Fibroblast of skin of left quadriceps (primary cell): ENCODE measurements at regions not wholly inside any gene's neighbourhood (a gene's known extent, or its start where the extent isn't known, plus 50 kb on each side); places are given as distances from the start of the nearest gene placed in this dataset.
"Not testable (repeated sequence)": the region's sequence is repeated elsewhere in the genome, so short reads cannot be mapped to it uniquely, and the experiment has no call there.

Source experiments
- DNase-seq, 2 experiments: peaks; one replicate each; pipeline ENCODE4 v3.0.0-alpha.2; 2013; ENCODE audit warnings: low read depth in 2 of 2

DNA sequence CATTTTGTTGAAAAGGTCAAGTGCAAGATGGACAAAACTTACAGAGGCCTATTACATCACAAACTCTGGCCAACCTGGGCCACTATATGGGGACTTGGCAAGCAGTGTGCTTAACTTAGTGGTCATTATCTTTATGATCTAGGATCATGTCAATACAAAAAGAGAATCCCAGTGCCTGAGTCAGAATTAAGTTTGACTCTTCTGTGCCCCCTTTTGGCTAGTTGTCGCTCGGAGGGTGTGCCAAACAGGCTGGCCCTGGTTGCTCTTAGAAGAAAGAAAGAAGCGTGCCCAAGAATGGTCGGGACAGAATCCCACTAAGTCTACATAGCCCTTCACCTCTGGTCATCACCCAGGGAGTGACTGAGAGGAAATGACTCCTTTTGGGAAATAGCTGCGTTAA lies 100.1 kb downstream of the EIF4E start:
- no peak for DNase-seq

DNA sequence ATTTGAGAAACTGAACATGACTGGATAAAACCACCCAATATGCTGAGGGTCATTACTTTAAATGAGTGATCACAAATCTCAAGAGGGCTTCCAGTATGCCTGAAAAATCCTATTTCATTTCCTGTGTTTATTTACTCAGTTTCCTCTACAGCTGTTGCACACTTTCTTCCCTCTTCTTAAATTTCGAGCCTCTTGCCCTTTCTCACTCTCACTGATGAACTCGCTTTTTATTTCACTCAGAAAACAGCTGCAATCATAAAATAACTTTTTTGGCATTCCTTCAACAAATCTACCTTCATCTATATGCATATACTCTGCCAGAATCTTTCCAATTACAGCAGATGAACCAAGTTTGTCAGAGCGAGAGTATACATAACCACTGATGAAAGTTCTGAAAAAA lies 101.3 kb downstream of the EIF4E start:
- no peak for DNase-seq

DNA sequence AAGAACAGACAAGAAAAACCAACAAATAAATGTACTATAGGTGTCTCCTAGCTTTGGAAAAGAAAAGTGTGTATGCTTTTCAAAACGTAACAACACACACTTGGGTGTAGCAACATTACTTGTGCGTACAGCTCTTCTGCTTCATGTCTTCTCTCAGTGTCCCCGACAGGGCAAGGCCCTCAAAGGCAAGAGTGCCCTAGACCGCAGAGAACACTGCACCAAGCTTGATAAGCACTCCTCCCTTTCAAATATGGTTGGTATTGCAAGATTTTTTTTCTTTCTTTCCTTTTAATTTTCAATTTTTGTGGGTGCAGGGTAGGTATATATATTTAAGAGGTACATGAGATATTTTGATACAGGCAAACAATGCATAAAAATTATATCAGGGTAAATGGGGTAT lies 106.8 kb downstream of the EIF4E start:
- DNase-seq, result no peak

DNA sequence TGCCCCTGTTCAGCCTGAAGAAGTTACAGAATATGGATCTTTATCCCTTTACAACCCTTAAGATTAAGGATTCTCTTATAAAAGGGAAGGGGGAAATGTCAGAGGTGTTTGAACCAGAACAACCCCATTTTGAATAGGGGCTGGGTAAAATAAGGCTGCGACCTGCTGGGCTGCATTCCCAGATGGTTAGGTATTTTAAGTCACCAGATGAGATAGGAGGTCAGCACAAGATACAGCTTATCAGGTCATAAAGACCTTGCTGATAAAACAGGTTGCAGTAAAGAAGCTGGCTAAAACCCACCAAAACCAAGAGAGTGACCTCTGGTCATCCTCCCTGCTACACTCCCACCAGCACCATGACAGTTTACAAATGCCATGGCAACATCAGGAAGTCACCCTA lies 110.8 kb downstream of the EIF4E start:
- not testable (repeated sequence) for DNase-seq

DNA sequence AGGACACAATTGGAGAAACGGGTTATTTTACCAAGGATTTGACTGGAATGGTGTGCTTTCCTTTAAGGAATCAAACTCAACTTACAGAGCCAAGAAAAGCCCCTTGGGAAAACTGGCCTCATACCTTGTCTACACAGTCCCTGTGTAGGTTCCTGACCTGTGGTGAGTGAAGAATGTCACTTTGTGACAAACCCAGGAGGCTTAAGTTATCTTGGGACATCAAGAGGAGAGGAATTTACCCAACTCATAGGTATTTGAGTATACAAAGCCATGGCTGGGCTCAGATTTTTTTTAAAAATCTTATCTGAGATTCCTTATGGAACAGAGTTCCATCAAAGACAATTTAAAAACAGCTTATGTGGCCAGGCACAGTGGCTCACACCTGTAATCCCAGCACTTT lies 112.1 kb downstream of the EIF4E start:
- DNase-seq, result no peak

DNA sequence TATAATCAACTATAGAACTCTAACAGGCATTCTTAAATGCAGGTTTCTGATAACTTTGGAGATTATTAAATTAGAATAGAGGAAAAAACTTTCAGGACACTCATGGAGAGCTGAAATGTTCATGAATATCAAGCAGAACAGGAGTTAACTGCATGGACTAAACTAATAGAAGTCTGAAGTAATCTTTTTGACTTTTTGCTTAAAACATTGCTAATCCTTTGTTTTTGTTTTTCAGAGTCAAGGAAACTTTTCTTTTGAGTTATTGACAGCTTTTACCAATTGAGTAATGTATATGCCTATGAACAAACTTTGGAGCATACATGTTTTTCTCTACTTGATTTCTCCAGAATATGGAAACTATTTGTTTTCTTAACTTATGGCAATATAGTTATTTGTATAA lies 112.5 kb downstream of the EIF4E start:
- no peak for DNase-seq

DNA sequence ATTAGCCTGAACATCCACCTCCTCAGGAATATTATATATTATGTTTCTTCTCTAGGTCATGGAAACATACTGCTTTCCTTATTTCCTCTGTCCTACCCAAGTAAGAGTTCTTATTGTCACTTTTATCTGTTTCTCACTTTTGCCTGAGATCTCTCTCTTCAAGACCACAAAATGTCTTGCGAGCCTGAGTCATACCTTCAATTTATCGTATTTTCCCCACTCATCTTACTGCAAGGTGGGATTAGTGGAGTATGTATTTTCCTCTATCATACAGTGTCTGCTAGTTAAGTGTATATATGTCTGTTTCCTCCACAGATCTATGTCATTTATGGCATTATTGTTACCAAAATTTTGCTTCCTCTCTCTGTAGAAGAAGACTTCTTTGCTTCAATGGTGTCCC lies 124.5 kb downstream of the EIF4E start:
- no peak for DNase-seq

DNA sequence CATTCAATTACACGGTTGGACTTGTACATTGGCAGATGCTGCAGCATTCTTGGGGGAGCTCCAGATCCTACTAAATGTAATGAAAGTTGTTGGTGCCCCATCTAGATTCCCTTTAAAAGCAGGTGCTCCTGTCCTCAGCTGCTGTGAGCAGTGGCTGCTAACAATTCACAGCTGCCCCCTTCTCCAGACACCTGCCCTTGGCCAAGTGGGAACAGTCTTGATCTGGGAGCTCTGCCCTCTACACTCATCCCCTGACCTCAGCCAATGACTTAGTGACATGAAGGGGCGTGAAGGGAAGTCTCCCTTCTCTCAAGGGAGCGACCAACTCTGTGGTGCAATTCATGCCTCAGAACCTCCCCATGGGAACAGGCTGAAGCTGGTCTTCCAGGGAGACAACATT lies 125.7 kb downstream of the EIF4E start:
- DNase-seq, result no peak

DNA sequence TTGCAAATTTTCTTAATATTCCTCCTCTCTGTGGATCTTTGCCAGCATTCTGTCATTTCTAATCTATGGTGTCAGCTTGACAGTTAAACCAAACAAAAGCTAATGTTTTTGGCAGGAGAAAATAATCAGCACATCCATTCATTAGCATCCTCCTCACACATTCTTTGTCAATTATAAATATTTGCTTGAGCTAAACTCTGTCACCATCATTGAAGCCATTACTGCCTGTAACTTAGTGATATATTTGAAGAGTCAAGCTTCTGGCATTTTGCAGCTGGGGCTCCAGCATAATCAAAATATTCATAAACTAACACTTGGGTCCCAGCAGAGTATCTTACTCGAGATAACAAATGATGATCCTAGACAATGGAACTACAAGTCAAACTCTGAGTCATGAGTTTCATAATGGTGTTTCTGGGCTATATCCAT lies 126.1 kb downstream of the EIF4E start:
- no peak for DNase-seq

DNA sequence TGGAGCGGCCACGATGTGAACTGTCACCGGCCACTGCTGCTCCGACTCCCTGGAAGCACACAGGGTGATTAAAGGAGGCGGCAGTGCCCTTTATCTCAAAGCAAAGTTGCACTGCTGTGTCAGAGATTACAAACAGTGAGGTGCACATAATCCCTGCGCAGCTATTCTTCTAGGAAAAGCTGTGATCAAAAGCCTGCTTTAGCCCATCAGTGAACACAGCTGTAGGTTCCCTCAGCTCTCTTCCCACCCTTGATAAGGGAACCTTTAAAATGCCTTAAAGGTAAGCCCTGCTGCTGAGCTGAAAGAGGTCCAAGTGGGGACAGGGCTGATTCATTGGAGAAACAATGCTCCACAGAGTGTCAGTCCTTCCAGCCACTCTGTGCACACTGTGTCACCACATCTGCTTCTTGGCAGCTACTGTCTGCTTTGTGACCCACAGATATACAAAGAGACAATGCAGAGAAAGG lies 127.6 kb downstream of the EIF4E start:
- no peak for DNase-seq

DNA sequence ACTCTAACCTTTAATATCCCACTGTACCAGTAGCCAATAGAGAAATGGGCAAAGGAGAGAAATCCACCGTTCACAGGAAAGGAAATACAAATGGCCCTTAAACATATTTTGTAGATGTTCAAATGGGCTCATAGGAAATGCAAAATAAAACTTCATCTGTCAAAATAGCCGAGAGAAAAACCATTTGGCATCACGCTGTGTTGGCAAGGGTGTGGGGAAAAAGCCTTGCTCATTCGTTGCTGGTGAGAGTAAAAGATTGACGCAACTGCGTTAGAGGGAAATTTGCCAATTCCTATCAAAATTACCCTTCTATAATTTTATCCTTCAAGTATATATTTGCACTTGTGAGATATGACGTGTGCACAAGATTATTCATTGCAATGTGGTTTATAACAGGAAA lies 131.9 kb downstream of the EIF4E start:
- DNase-seq, result no peak

DNA sequence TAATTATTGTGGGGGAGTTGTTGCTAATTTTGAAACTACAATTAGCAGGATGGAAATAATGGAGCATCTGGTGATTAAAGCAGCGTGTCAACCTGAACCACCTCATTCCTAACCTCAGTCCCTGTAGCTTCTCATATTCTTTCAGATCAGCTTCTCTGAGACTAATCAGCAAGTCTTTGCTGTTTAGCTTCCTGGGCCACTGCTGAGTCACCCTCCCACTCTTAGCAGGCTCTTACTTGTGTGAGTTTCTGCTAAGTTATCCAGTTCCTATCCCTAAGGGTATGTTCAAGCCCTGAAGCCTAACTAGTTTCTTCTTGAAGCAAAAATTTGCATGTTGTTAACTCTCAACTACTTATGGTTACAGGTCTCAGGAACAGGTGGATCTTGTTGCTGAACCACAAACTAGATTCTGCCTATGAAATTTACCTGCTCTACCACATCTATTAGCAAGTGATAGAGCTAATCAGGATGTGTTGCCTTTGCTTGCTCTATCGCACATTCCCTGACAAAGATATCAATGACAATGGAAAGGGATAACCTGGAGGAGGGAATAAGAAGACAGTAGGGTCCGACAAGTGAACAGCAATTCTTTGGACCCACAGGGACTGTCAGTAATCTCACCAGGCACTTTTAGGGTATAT lies 134.2 kb downstream of the EIF4E start:
- DNase-seq, result no peak

DNA sequence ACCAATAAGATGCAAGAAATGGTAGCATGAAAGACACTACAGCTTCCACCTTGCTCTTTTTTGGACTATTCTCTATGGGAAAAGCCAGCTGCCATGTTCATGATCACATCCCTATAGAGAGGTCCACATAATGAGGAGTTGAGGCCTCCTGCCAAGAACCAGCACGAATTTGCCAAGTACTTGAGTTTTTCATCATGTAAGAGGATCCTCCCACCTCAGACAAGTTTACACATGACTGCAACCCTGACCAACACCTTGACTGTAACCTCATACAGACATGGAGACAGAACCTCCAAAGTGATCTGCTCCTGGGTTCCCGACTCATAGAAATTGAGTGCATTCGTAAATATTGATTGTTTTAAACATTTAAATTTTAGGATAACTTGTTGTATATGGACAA lies 135.2 kb upstream of the TSPAN5 start:
- DNase-seq, result no peak

DNA sequence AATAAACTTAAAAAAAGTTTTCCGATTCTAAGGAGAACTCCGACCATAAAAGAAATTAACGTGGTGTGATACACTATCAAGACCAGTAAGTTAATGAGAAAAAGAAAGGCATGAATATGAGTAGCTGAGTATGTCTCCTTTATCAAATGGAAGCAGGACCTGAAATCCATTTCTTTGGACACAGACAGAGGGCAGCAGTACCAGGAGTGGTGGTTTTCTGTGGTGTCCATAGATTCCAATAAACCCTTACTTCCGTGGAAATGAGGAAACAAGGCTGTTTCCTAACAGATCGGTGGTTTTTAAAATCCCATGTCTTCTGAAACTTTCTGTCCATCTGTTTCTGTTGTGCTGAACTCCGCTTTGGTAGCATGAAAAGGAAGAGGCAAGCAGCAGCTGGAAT lies 128.5 kb upstream of the TSPAN5 start:
- DNase-seq, result no peak

DNA sequence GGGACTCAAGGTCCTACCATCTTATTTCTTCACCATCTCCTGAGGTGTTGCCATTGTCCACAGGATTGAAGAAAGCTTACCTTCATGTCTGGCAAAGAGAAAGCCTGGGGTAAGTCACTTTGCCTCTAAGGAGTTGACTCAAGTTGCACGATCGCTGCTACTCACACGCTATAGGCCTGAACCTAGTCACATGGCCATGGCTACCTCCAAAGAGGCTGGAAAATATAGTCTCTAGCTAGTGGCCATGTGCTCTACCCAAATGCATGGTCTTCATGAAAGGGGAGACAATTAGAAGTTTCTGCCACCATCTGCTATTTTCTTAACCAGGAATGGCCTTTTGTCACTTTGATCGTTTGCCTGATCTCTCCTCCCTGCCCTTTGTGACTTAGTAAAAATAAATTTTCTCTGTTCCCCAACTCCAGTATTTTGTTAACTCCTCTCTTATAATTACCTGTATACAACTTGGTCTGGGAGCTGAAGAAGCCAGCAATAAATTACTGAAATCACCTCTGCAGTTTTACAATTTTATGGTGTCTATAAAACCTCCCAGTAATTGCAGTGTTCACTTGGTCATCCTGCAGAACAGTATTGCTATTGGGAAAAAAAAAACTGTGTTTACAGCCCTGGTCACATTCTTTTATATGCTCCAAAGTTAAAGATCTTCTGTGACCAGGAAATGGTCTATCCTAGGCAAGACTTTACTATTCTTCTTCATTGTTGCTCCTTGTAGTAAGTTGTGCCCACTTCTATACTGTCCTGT lies 126.7 kb upstream of the TSPAN5 start:
- DNase-seq, result no peak

DNA sequence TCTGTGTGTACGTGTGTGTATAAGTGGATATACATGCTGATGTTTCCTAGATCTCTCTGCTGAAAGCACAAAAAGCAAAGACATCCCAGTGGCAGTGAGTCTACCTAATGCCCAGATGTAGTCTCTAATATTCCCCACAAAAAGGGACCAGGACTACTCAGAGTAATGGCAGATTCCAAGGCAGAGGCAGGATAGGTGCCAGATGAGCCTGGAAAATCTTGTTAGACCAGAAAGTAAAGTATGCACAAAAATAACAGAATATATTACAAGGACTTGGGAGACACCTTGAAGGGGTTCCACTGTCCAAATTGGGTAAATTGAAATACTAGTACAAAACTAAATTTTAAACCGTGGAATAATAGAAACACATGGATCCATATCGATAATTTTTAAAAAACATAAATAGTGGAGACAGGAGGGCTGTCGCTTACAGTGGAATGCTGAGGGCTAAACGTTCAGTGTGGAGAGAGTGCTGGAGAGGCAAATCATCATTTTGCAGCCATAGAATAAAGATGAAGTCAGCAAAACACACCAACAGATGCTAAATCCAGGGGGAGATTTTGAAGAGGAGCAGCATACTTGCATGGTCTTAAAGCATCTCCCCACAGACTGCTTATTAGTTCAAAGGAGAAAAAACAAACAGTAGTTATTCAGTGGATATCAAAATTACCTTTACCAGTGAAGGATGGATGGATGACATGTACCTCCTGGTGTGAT lies 123.4 kb upstream of the TSPAN5 start:
- no peak for DNase-seq

DNA sequence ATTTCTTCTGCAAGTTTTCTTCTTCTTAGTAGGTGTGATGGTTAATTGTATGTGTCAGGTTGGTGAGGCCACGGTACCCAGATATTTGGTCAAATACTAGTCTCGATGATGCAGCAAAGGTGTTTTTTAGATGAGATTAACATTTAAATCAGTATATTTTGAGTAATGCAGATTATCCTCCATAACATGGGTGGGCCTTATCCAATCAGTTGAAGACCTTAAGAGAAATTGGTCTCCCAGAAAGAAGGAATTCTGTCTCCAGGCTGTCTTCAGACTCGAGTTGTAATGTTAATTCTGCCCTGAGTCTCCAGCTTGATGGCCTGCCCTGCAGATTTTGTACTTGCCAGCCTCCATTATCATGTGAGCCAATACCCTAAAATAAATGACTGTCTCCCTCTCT lies 122.5 kb upstream of the TSPAN5 start:
- DNase-seq, result no peak

DNA sequence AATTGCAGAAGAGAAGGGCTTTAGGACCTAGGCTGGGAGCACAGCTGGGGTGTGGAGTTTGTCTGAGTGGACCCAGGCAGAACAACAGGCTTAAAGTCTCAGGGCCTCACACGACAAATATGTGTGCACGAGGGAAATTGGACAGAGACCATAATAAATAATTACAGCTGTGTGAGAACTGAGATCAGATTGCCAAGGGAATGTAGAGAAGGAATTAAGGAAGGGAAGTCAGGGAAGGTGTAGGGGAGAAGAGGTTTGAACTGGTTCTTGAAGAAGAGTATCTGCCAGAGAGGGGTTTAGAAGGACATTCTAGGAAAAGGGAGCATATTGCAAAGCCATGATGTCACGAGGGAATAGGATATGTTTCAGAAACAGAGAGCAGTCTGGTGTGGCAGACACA lies 120.7 kb upstream of the TSPAN5 start:
- DNase-seq, result no peak

DNA sequence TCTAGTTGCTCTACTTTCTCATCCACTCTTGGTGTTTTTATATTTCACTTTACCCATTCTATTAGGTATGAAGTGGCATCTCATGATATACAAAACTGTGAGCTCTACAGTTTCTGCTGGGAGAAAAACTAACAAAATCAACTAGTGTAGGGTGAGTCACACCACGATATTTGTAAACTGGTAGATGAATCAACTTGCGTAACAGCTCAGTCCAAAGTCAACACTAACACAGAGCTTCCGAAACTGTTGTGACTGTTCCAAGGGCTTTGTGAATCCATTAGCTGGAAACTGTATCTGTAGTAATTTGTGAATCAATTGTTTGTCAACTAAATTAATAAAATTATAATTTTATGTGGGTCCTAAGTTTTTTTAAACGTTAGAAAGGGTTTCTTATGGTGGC lies 119.8 kb upstream of the TSPAN5 start:
- no peak for DNase-seq

DNA sequence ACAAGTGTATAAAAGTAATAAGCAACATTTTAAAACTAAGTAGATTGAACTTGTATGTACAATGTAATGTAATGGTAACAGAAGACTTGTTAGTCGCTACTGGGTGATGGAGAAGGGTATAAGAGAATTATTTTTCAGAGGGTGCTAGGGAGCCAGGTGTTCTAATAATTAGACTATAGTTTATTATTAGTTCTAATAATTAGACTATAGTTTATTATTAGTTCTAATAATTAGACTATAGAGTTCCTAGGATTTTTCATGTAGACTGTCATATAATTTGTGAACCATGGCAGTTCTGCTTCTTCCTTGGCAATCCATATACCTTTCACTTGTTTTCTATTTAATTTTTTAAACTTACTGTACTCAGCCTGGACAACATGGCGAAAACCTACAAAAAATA lies 117.3 kb upstream of the TSPAN5 start:
- DNase-seq, result no peak

DNA sequence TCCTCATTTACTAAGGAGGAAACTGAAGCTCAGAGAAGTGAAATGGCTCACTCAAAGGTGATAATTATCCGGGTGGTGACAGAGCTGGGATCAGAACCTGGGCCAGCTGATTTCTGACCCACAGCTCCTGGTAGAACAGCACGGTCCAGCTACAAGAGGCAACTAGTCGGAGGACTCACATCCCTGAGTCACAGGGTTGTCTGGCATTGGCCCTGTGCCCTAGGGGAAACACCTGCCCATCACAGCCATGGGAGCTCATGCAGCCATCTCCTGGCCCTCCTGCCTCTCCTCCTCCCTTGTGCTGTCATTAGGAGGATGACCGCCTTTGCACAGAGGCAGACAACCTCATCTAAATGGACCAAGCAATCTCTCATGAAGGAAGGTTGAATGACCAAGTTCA lies 115.2 kb upstream of the TSPAN5 start:
- DNase-seq, result no peak

DNA sequence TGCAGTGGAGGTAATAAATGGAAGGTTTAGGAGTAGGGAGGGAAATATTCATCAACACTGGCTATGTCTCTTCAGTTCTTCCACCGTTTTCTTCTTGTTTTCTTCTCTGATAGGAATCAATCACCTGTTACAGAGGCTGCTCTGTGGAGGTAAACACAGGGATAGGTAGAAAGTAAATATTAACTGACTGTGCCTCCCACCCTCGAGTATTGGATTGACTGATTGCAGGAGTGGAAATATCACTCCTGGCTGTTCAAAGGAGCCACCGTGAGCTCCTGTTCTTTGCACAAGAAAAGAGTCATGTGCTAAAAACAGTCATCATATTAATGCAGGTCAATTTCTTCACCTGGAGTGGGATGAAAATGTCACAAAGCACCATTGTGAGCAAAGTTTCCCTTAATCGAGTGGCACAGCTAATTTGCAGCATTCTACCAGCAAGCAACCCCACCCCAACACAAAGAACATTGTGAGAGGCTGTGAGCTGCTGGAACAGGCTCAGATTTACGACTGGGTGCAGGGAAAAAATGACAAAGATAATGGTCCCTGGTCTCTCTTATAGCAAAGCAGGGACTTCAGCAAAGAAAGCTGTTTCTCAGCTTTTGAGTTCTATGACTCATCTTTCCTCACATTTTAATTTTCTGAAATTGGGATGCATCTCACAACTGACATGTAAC lies 113.7 kb upstream of the TSPAN5 start:
- no peak for DNase-seq
